HCEC 1CT (cell line): ENCODE measurements at regions not wholly inside any gene's neighbourhood (a gene's known extent, or its start where the extent isn't known, plus 50 kb on each side); places are given as distances from the start of the nearest gene placed in this dataset.

ENCODE experiments used
- DNase-seq: peaks from one replicate; pipeline ENCODE4 v3.0.0-alpha.2; 2017

DNA sequence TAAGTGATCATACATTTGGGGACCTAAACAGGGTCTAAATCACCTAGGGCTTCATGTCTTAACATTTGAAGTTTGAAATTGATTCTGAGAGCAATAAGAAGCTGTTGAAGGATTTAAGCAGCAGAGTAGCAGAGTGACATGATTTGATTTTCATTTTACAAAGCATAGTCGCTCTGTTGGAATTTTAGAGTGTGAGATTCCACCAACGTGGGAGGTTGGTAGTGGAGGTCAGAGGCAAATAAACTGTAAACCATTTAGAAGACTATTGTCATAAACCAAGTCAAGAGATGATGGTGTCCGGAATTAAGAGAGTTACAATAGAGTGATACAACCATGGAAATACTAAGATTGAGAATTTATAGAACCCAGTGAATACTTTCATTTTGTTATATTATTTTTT, 52.7 kb upstream of the ZDHHC17 start:
- no peak for DNase-seq

DNA sequence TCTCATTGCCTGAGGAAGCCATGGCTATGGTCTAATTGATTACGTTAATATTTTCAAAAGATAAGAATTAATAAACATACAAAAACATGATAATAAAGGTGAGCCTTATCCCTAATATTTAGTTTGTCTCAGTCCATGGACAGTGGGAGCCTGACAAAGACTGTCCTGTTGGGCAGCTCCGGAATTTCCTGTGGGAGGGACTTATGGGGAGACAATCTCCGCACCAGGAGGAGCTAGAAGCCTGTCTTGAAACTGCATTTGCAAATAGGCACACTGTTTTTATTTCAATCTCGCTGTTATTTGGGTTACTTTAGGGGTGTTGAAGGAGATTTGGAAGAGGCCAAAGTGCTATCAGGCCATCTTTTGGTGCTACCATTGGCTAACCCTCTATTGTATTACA, 50.8 kb upstream of the ZDHHC17 start:
- no peak for DNase-seq

DNA sequence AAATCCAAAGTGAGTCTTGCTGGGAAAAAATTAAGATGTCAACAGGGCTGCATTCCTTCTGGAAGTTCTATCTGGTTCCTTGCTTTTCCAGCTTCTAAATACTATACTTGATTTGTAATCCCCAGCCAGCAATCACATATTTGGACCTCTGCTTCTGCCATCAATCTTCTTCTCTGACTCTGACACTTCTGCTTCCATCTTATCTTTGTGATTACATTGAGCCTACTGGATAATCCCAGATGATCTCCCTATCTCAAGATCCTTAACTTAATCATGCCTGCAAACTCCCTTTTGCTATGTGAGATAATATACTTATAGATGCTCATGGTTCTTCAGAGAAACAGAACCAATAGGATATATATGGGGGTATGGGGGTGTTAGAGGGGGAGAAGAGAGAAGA, 49.9 kb upstream of the ZDHHC17 start:
- no peak for DNase-seq
